Lower leg skin (tissue), 3 donors: ENCODE measurements at regions not wholly inside any gene's neighbourhood (a gene's known extent, or its start where the extent isn't known, plus 50 kb on each side); places are given as distances from the start of the nearest gene placed in this dataset.

Experiments used
- POLR2A ChIP-seq, 2 donors: fragments of 450-650 bp; IDR thresholded peaks; one replicate each; pipeline ENCODE4 v1.6.1; 2016 to 2017; ENCODE audit warnings: antibody characterized with exemption in 2 of 2, mild to moderate bottlenecking in 1 of 2, moderate library complexity in 1 of 2
- TF ChIP-seq, protein P1 (sequence below), 3 donors: fragments of 450-650 bp; IDR thresholded peaks; one replicate each; pipeline ENCODE4 v1.5.1; 2016; ENCODE audit warnings: antibody characterized with exemption in 3 of 3, mild to moderate bottlenecking in 3 of 3, moderate library complexity in 2 of 3

DNA sequence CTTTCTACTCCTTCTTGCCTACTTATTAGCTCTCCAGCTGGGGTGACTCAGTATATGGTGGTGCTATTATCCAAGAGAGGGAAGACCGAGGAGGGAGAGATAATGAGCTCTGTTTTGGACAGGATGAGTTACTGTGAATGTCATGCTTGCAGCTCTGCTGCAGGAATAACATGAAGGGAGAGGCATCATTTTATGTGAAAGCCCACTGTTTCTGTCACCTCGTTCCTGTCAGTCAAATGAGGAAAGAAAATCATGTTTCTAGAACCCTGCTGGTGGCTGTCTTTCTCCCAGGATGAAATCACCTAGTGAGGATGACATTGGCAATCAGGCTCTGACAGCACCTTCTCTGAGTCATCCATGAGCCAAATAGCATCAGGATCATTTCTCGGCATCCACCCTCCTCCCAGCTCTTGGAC is 1291.6 kb upstream of the AUTS2 start:
- no peak for TF ChIP-seq POLR2A (IDR thresholded peaks at IDR 0.05)
- TF ChIP-seq, protein P1, sequence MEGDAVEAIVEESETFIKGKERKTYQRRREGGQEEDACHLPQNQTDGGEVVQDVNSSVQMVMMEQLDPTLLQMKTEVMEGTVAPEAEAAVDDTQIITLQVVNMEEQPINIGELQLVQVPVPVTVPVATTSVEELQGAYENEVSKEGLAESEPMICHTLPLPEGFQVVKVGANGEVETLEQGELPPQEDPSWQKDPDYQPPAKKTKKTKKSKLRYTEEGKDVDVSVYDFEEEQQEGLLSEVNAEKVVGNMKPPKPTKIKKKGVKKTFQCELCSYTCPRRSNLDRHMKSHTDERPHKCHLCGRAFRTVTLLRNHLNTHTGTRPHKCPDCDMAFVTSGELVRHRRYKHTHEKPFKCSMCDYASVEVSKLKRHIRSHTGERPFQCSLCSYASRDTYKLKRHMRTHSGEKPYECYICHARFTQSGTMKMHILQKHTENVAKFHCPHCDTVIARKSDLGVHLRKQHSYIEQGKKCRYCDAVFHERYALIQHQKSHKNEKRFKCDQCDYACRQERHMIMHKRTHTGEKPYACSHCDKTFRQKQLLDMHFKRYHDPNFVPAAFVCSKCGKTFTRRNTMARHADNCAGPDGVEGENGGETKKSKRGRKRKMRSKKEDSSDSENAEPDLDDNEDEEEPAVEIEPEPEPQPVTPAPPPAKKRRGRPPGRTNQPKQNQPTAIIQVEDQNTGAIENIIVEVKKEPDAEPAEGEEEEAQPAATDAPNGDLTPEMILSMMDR (IDR thresholded peaks at IDR 0.05): no peak
